ENCODE measurements at regions not wholly inside any gene's neighbourhood (a gene's known extent, or its start where the extent isn't known, plus 50 kb on each side); places are given as distances from the start of the nearest gene placed in this dataset.

- Histone ChIP-seq H3K27ac (ENCODE audit: low read length) (no peak overlapping the region), H3K36me3 (ENCODE audit: control insufficient read depth, insufficient read depth, low read length) (no peaks in the 10 kb centered on the region), H3K4me1 (ENCODE audit: control insufficient read depth, insufficient read depth, low read length) (peaks cover 15% of the 10 kb centered on the region), H3K4me3 (ENCODE audit: low read length) (no peak overlapping the region), H3K27me3 (ENCODE audit: control insufficient read depth, insufficient read depth, low read length) (no peaks in the 10 kb centered on the region), H3K9me3 (replicated peaks; ENCODE audit: control insufficient read depth, low read depth, low read length) (no peaks in the 10 kb centered on the region)
- 75% methylated on average over 2 of the region's 6 CpGs for WGBS (ENCODE audit: insufficient coverage)
- peak; percentile 9 for DNase-seq
Measured at GRCh38 chr13:22403144-22403543, 732.3 kb downstream of the FGF9 start.

- Histone ChIP-seq H3K36me3 (ENCODE audit: control insufficient read depth, insufficient read depth, low read length) (no peaks in the 10 kb centered on the region), H3K4me3 (ENCODE audit: low read length) (no peak overlapping the region), H3K4me1 (ENCODE audit: control insufficient read depth, insufficient read depth, low read length) (peaks cover 9% of the 10 kb centered on the region), H3K9me3 (replicated peaks; ENCODE audit: control insufficient read depth, low read depth, low read length) (no peaks in the 10 kb centered on the region), H3K27ac (ENCODE audit: low read length) (no peak overlapping the region), H3K27me3 (ENCODE audit: control insufficient read depth, insufficient read depth, low read length) (no peaks in the 10 kb centered on the region)
- DNase-seq, result peak; percentile 11
- WGBS (ENCODE audit: insufficient coverage), result no CpG with 5 or more reads among the region's 1 CpG
Measured at GRCh38 chr13:22405891-22406290, 735.0 kb downstream of the FGF9 start.

- no peaks in the 10 kb centered on the region for H3K27me3 ChIP-seq (ENCODE audit: control insufficient read depth, insufficient read depth, low read length)
- no peak overlapping the region for H3K27ac ChIP-seq (ENCODE audit: low read length)
- no peaks in the 10 kb centered on the region for H3K36me3 ChIP-seq (ENCODE audit: control insufficient read depth, insufficient read depth, low read length)
- no CpG with 5 or more reads among the region's 1 CpG for WGBS (ENCODE audit: insufficient coverage)
- DNase-seq, result no peak
- H3K4me3 ChIP-seq (ENCODE audit: low read length), result no peak overlapping the region
- H3K4me1 ChIP-seq (ENCODE audit: control insufficient read depth, insufficient read depth, low read length), result no peaks in the 10 kb centered on the region
- H3K9me3 ChIP-seq (replicated peaks; ENCODE audit: control insufficient read depth, low read depth, low read length), result peaks cover 9% of the 10 kb centered on the region
Measured at GRCh38 chr13:22412452-22412851, 741.6 kb downstream of the FGF9 start.

- H3K27me3 ChIP-seq (ENCODE audit: control insufficient read depth, insufficient read depth, low read length), result no peaks in the 10 kb centered on the region
- H3K4me1 ChIP-seq (ENCODE audit: control insufficient read depth, insufficient read depth, low read length), result no peaks in the 10 kb centered on the region
- H3K4me3 ChIP-seq (ENCODE audit: low read length), result no peak overlapping the region
- H3K36me3 ChIP-seq (ENCODE audit: control insufficient read depth, insufficient read depth, low read length), result no peaks in the 10 kb centered on the region
- H3K27ac ChIP-seq (ENCODE audit: low read length), result no peak overlapping the region
- H3K9me3 ChIP-seq (replicated peaks; ENCODE audit: control insufficient read depth, low read depth, low read length), result no peaks in the 10 kb centered on the region
- no peak for DNase-seq
Measured at GRCh38 chr13:22422023-22422422, 751.1 kb downstream of the FGF9 start.

GRCh38 chr13:22422712-22423111 is 751.8 kb downstream of the FGF9 start:
- no peak overlapping the region for H3K27ac ChIP-seq (ENCODE audit: low read length)
- no peak for DNase-seq
- H3K36me3 ChIP-seq (ENCODE audit: control insufficient read depth, insufficient read depth, low read length), result no peaks in the 10 kb centered on the region
- no peaks in the 10 kb centered on the region for H3K4me1 ChIP-seq (ENCODE audit: control insufficient read depth, insufficient read depth, low read length)
- H3K9me3 ChIP-seq (replicated peaks; ENCODE audit: control insufficient read depth, low read depth, low read length), result no peaks in the 10 kb centered on the region
- no peaks in the 10 kb centered on the region for H3K27me3 ChIP-seq (ENCODE audit: control insufficient read depth, insufficient read depth, low read length)
- 68% methylated on average over 6 of the region's 7 CpGs for WGBS (ENCODE audit: insufficient coverage)
- no peak overlapping the region for H3K4me3 ChIP-seq (ENCODE audit: low read length)

GRCh38 chr13:22423261-22423660 is 752.4 kb downstream of the FGF9 start:
- no peaks in the 10 kb centered on the region for H3K27me3 ChIP-seq (ENCODE audit: control insufficient read depth, insufficient read depth, low read length)
- no peak overlapping the region for H3K27ac ChIP-seq (ENCODE audit: low read length)
- H3K4me3 ChIP-seq (ENCODE audit: low read length), result no peak overlapping the region
- H3K4me1 ChIP-seq (ENCODE audit: control insufficient read depth, insufficient read depth, low read length), result no peaks in the 10 kb centered on the region
- H3K36me3 ChIP-seq (ENCODE audit: control insufficient read depth, insufficient read depth, low read length), result no peaks in the 10 kb centered on the region
- DNase-seq, result no peak
- no CpG with 5 or more reads among the region's 1 CpG for WGBS (ENCODE audit: insufficient coverage)
- H3K9me3 ChIP-seq (replicated peaks; ENCODE audit: control insufficient read depth, low read depth, low read length), result no peaks in the 10 kb centered on the region

GRCh38 chr13:22425087-22425486 is 754.2 kb downstream of the FGF9 start:
- no peak overlapping the region for H3K4me3 ChIP-seq (ENCODE audit: low read length)
- peak; percentile 22 for DNase-seq
- no peaks in the 10 kb centered on the region for H3K27me3 ChIP-seq (ENCODE audit: control insufficient read depth, insufficient read depth, low read length)
- H3K36me3 ChIP-seq (ENCODE audit: control insufficient read depth, insufficient read depth, low read length), result no peaks in the 10 kb centered on the region
- no peak overlapping the region for H3K27ac ChIP-seq (ENCODE audit: low read length)
- H3K4me1 ChIP-seq (ENCODE audit: control insufficient read depth, insufficient read depth, low read length), result no peaks in the 10 kb centered on the region
- H3K9me3 ChIP-seq (replicated peaks; ENCODE audit: control insufficient read depth, low read depth, low read length), result no peaks in the 10 kb centered on the region
- WGBS (ENCODE audit: insufficient coverage), result no CpG with 5 or more reads among the region's 4 CpGs

- Histone ChIP-seq H3K36me3 (ENCODE audit: control insufficient read depth, insufficient read depth, low read length) (no peaks in the 10 kb centered on the region), H3K9me3 (replicated peaks; ENCODE audit: control insufficient read depth, low read depth, low read length) (no peaks in the 10 kb centered on the region), H3K27ac (ENCODE audit: low read length) (no peak overlapping the region), H3K4me1 (ENCODE audit: control insufficient read depth, insufficient read depth, low read length) (no peaks in the 10 kb centered on the region), H3K27me3 (ENCODE audit: control insufficient read depth, insufficient read depth, low read length) (no peaks in the 10 kb centered on the region), H3K4me3 (ENCODE audit: low read length) (no peak overlapping the region)
- no peak for DNase-seq
- WGBS (ENCODE audit: insufficient coverage), result 83% methylated on average over 2 of the region's 3 CpGs
Measured at GRCh38 chr13:22427066-22427465, 753.7 kb upstream of the SGCG start.

- WGBS (ENCODE audit: insufficient coverage), result 96% methylated on average over 3 of the region's 6 CpGs
- Histone ChIP-seq H3K4me1 (ENCODE audit: control insufficient read depth, insufficient read depth, low read length) (no peaks in the 10 kb centered on the region), H3K27me3 (ENCODE audit: control insufficient read depth, insufficient read depth, low read length) (no peaks in the 10 kb centered on the region), H3K36me3 (ENCODE audit: control insufficient read depth, insufficient read depth, low read length) (no peaks in the 10 kb centered on the region), H3K27ac (ENCODE audit: low read length) (no peak overlapping the region), H3K4me3 (ENCODE audit: low read length) (no peak overlapping the region), H3K9me3 (replicated peaks; ENCODE audit: control insufficient read depth, low read depth, low read length) (no peaks in the 10 kb centered on the region)
- DNase-seq, result no peak
Measured at GRCh38 chr13:22427783-22428182, 753.0 kb upstream of the SGCG start.

- Histone ChIP-seq H3K36me3 (ENCODE audit: control insufficient read depth, insufficient read depth, low read length) (no peaks in the 10 kb centered on the region), H3K27me3 (ENCODE audit: control insufficient read depth, insufficient read depth, low read length) (no peaks in the 10 kb centered on the region), H3K4me1 (ENCODE audit: control insufficient read depth, insufficient read depth, low read length) (no peaks in the 10 kb centered on the region), H3K9me3 (replicated peaks; ENCODE audit: control insufficient read depth, low read depth, low read length) (no peaks in the 10 kb centered on the region), H3K27ac (ENCODE audit: low read length) (no peak overlapping the region), H3K4me3 (ENCODE audit: low read length) (no peak overlapping the region)
- WGBS (ENCODE audit: insufficient coverage), result 79% methylated on average over 2 of the region's 10 CpGs
- no peak for DNase-seq
Measured at GRCh38 chr13:22428188-22428828, 752.5 kb upstream of the SGCG start.

GRCh38 chr13:22432690-22433089 is 748.1 kb upstream of the SGCG start:
- H3K36me3 ChIP-seq (ENCODE audit: control insufficient read depth, insufficient read depth, low read length), result no peaks in the 10 kb centered on the region
- no peak overlapping the region for H3K27ac ChIP-seq (ENCODE audit: low read length)
- no peaks in the 10 kb centered on the region for H3K4me1 ChIP-seq (ENCODE audit: control insufficient read depth, insufficient read depth, low read length)
- no peaks in the 10 kb centered on the region for H3K9me3 ChIP-seq (replicated peaks; ENCODE audit: control insufficient read depth, low read depth, low read length)
- H3K4me3 ChIP-seq (ENCODE audit: low read length), result no peak overlapping the region
- H3K27me3 ChIP-seq (ENCODE audit: control insufficient read depth, insufficient read depth, low read length), result no peaks in the 10 kb centered on the region
- DNase-seq, result no peak

All from muscle of leg (tissue), 3 donors.